HG02981 (cell line): ENCODE measurements at regions not wholly inside any gene's neighbourhood (a gene's known extent, or its start where the extent isn't known, plus 50 kb on each side); places are given as distances from the start of the nearest gene placed in this dataset.

ENCODE experiments used
- ATAC-seq: cut with Tn5 transposase; IDR thresholded peaks from one replicate; pipeline ENCODE4 v1.9.1; 2021; ENCODE audit warnings: mild to moderate bottlenecking, moderate library complexity; ENCODE audit not compliant: unreplicated experiment

DNA sequence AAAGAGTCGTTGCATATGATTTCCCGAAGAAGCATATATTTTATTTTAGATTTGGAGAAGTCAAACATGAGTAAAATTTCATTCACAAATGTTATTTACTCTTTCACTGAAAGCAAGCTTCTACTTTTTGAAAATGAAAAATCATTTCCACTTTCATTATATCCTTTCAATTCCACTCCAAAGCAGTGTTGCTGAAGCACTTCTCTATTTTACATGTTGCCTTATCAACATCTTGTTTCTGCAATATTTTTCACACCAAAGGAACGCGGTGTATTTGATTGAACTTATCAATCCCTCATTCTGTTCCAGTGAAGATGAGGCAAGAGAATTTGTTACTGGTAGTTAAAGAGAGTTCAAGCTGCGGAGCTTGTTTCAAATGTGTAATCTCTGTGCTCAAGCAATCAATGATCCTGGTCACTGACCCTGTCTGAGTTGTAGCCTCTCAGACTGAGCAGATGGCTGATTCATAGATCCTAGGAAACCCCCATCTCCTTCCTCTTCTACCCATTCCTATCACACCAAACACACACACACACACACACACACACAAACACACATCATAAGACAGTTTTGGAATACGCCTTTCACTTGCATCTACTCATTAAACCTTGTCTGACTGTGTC lies 236.2 kb upstream of the FLRT2 start:
- ATAC-seq = no peak

DNA sequence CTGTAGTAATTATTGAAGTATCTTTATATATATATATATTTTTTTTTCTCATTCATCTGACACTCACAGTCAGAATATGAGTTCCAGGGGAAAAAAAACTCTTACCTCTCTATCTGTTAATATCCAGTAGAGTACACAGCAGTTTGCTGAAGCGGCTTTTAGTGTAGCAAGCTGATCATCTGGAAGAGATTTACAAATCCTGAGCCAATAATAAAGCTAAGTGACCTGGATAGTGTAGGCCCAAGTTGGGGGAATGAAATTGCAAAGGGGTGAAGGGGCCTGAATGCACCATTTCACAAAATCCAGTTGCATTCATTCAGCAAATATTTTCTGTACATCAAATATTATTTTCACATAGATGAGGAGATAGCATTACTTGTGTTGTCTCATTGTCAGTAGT lies 234.6 kb upstream of the FLRT2 start:
- no peak for ATAC-seq

DNA sequence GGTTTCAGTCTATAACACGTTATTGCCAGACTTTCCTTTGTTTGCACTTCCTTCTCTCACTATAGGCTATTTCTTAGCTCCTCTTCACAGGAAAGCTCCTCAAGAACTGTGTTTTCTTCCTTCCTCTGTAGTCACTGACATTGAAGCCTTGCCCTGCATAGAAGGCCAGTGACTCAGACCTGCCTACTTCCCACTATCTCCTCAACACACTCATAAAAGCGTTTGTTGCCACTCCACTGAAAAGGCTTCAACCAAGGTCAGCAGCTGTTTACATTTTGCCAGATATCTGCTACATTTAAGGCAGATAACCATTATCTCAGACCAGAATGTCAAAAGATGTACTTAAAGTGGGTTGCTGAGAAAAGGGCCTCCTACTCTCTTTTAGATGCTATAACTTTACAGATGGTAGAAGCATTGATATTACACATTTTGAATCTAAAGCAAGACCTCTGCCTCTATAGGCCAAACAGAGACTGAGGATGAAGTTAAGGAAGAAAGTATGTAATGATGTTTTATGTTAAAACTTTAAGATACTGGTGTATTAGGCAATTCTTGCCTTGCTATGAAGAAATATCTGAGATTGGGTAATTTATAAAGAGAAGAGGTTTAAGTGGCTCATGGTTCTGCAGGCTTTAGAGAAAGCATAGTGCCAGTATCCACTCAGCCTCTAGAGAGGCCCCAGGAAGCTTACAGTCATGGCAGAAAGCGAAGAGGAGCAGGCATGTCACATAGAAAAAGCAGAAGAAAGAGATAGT lies 233.3 kb upstream of the FLRT2 start:
- ATAC-seq = no peak

DNA sequence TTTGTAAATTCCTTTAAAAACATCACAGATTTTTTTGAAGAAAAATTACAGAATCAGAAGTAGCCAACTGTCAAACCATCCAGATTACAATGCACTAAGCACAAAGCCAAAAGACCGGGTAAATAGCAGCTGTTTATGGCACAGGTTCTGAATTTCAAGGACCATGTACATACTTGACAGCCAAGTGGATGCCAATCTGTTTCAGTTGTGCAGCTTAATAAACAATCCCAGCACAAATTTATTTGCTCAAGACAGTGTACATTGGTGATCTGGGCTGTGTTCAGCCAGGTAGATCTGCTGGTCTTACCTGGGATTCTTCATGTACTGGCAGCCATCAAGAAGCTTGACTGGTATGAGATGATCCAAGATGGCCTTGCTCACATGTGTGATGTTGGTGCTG lies 229.8 kb upstream of the FLRT2 start:
- no peak for ATAC-seq

DNA sequence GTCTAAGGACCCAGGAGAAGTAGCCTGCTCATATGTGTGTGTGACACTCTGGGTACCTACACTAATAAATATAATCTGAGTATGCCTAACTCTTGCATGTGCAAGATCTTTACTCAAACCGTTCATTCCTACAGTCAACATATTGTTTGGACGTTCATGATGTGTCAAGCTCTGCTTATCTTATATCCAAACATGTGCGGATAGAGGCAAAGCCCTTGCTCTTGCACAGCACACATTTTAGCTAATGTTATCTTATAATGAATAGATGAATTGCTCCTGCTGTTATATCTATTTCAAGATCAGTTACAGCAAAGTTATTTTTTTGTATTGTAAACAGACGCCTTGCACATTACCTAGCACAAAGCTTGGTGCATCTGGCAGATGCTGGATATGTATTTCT lies 228.4 kb upstream of the FLRT2 start:
- no peak for ATAC-seq

DNA sequence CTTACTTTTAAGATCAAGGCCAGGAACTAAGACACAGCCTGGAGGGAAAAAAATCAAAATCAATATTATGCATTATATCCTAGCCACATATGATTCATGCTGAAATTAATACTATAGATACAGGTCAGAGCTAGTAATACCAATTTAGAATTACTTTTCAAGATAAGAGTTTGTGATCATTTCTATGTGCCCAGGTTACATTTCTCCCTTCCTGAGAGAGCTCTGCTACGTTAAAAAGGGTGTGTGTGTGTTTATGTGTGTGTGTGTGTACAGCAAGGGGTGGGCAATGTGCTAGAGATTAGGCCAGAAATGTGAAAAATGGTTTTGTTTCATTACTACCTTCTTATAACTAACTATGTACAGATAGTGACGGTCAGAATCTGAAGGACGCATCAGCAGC lies 223.9 kb upstream of the FLRT2 start:
- ATAC-seq = no peak

DNA sequence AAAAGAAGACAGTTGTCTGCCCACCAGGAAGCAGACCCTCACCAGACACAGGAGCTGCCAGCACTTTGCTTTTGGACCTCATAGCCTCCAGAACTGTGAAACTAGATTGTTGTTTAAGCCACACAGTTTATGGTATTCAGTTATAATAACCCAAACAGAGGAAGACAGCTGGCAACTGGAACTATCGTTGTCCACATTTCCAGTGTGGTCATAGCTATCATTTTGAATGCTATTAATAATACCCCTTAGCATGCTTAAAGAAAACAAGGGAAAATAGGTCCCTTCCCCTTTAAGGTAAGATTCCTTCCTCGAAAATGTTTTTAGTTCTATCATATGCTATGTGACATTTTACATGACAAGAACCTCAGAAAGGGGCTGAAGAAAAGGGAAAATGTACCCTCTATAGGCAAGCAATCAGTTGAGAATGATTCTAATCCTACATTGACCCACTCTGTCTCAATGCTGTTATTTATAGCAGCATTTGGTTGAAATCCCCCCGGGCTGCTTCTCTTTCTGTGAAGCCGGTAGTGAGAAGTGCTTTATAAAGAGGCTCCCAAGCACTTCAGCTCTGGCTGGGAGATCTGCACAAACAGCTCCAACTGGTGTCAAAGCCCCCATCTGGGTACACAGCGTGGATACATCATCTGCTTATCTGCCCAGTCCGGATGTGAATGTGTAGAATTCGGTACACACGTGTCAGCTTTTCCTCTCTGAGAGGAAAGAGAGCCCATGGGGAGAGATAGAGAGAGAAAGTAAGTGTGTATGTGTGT lies 221.2 kb upstream of the FLRT2 start:
- no peak for ATAC-seq

DNA sequence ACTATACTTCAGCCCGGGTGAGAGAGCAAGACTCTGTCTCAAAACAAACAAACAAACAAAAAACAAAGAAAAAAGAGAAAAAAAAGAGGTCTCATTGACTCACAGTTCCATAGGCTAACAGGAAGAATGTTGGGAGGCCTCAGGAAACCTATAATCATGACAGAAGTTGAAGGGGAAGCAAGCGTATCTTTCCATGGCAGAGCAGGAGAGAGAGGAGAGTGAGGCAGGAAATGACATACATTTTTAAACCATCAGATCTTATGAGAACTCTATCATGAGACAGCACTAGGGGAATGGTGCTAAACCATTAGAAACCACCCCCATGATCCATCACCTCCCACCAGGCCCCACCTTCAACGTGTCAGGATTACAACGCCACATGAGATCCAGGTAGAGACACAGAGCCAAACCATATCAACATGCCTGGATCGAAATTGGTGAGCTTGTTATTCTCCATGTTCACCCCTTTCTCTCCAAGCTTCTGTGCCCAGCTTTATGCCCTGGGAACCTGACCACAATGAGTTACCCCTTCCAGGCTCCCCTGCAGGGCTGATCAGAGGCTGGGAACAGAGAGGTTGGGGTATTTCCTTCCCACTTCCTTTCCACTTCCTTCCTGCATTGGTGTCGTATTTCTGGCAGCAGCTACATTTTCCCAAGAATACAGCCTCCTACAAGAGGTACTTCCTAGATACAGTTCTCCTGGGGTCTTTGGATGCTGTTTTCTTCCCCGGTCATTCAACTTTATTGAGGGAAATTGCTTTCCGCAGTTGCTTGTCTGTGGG lies 219.3 kb upstream of the FLRT2 start:
- no peak for ATAC-seq

DNA sequence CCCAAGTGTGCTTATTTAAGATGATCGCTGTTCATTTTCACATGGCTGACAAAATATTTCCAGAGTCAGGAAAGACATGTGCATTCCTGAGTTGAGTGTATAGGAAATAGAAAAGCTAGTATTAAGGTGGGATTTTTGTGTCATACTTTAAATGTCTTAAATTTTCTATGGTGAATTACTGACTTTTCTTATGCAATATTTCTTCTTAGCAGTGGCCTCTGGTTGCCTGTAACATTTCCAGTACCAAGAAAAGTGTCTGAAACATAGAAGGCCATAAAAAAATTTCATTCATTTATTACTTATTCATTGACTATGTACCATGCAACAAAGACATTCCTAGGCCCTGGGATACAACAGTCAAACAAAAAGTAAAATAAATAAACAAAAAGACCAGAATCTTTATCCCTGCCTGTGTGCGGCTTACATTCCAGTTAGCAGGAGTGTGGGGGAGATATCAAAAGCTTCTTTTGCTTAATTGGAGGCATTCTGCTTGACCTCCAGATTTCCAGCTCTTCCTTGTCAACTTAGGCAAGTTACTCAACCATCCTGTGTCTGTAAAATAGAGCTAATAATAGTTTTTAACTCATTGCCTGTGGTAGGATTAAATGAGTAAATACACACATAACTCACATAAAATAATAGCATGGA lies 216.3 kb upstream of the FLRT2 start:
- ATAC-seq = no peak

DNA sequence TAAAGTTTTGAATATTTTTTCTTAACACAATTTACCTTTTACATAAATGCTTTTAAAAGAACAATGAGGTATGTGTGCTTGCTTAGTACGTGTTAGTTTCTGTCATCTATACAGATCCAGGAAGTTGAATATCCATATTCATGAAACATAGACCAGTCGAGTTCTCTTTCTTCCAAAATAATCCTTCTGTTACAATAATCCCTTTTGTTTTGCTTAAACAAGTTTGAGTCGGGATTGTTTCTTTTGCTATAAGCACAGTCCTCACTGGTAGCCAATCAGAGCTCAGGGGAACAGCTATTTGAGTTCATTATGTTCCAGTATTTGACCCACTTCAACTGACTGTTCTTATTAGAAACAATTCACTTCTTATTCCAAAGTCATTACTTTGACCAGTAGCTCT lies 214.7 kb upstream of the FLRT2 start:
- no peak for ATAC-seq

DNA sequence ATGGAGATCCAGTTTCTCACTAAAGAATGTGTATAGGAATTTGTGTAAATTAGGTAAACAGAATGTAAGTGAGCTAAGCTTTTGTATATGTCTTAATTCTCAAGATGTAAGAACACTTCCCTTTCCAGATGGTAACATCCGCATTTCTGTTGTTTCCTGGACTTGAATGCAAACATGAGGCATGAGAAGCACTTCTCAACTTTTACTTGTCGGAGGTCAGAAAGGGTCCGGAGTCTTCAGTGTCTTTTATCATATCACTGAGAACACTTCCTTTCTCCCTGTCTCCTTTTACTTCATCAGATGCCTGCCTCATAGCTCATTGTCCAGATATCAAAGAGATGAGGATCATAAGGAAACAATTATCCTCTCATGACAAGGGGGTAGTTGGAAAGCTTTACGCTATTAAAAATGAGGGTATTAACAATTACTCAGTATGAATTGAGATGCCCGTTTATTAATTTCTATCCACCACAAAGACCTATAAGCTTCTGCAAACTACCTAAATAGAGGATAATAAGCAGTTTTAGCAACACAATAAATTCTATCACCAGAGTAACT lies 214.1 kb upstream of the FLRT2 start:
- no peak for ATAC-seq

DNA sequence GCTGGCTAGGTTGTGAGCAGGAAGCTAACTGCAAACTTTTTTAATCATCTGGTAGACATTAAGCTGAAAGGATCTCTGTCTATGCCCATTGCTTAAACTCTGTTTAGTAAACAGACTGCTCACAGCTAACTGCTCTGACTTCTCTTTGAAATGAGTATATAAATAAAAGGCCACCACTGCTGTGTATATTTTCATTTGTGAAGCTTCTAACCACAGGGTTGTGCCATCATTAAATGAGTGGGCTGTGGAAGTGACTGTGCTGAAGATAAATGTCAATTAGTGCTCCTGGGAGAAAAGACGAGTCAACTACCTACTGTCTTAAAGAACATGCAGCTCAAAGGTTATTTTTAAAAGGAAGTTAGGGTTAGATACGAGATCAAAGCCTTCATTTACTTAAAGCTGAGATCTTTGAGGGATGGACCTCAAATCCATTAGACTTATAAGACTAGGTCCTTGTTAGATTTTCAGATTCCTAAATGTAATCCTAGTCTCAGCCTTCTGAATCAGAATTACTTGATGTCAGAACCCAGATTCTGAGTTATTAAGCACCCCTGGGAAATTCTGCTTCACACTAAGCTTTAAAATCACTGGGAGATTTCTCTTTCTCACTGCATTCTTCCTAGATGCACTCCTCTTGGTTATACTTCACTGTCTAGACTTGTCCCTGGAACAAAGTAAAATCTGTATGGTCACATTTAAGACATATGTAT lies 213.1 kb upstream of the FLRT2 start:
- no peak for ATAC-seq

DNA sequence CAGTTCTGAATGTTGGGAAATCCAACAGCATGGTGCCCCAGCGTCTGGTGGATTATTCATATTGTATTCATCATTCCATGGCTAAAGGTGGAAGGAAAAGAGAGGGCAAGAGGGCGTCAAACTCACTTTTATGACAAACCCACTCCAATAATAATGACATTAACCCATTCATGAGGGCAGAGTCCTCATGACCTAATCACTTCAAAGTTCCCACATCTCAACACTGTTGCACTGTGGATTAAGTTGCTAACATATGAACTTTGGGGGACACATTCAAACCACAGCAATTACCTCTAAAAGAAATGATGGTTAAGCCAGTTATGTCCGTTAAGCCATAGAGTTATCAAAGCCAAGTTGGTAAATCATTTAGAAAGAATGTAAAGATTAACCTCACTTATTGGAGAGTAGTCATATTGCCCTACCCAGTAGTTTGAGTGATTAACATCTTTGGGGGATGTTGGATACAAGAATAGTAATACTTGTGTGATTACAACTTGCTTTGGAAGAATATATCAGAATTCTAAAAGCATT lies 212.4 kb upstream of the FLRT2 start:
- no peak for ATAC-seq

DNA sequence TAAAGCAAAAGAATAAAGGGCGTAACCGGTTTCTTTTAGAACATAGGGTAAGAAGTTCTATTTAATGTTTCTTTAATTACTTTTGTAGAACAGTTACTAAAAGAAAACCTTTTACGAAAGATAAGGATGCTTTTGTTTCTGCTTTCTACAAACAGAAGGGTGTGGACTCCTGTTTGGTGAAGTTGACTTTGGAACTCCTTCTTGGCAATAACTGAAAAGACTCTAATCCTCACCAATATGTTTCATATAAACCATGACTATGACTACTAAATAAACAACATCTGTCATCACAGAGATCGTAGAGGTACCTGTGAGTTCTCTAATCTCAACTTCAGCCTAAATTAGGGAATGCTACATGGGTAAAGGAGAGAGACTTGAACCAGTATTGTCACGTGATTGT lies 210.8 kb upstream of the FLRT2 start:
- no peak for ATAC-seq

DNA sequence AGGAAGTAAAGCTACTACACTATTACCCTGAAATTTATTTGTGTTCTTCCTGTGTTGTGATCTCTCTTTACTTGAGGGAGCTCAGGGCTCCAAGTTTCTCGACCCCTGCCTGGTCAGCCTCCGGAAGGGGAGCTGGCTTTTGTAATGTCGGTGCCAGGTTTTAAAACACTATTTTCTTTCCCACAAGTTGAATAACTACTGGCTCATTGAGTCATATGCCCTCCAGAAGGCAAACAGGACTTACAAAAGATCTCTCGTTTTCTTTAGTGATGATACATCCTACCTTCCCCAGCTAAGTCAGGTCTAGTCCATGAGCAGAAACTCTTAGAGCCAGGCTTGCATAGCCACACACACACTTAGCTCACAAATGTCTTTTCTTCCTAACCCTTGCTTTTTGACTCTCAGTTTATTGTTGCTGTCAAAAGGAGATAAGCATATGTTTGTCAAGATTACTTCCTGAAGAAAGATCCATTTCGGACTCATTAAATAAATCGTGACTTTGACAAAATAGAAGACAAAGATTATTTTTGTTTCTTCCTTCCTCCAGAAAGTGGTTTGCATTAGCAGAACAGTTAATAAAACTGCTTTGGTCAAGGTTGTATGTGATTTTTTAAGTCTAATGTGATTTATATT lies 209.8 kb upstream of the FLRT2 start:
- ATAC-seq = no peak

DNA sequence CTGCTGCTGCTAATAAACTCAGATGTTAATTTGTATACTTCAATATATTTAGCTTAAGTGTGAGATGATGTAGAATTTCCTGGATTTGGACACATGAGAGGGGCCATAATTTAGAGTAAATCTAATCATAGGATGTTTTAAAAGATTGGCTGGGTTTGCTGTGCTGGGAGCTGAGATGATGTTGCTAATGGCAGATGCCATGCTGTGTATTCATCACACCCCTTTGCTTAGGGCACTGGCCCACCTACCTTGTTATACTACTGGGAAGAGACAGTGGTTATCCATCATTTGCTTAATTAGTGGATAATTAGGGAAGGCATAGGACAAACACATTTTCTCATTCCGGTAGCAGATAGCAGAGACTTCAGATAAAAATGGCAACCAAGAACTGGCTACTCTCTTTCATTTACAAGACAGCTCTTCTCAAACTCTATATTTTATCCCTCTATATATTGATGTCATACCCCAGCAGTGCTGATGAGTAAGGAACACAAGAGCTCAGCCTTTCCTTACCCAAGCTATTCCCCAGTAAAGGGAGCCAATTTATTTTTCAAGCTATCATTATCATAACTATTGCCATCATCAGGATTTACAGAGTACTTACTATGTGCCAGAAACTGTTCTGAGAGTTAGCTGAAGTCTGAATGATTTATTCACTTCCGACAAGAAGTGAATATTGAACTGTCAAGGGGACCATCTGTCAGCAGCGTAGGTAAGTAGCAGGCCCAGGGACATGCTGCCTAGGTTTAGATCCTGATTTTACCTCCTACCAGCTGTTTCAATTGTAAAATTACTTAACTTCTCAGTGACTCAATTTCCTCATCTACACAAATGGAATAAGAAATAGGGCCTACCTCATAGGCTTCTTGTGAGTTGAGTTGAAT lies 204.6 kb upstream of the FLRT2 start:
- no peak for ATAC-seq

DNA sequence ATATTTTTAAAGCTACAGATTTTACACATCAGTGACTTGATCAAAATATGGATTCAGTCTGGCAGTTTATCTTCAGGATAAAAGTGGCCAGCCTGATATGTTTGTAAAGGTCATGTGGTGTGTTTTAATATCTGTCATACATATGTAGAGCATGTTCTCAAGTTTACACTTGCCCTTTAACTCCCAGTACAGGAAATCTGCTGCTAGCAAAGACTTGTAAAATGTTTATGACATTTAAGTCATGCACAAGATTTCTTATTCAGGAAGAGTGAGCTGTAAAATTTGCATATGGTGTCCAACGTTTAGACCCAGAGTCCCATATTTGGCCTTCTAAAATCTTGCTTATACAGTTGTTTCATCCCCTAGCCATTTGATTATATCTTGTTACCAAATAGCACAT lies 197.5 kb upstream of the FLRT2 start:
- ATAC-seq = no peak

DNA sequence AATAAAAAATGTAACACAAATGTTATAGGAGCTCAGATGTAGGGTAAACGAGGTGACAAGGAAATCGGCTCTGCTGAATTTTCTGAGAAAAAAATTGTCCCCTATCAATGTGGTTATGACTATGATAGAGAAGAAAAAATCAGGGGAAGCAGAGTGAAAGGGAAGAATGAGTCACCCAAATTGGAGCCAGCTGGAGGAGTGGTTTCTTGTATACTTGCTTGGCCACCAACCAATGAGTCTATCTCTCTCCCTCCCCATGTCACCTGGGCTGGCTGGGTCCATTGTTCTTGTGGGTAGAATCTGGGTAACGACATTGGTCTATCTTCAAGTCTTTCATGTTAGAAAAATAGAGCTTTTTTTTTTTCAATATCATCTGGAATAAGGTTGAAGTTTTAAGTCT lies 196.6 kb upstream of the FLRT2 start:
- ATAC-seq = no peak
